Smooth muscle cell (in vitro differentiated cells): ENCODE measurements at regions not wholly inside any gene's neighbourhood (a gene's known extent, or its start where the extent isn't known, plus 50 kb on each side); places are given as distances from the start of the nearest gene placed in this dataset.

ENCODE experiments used
- DNase-seq: peaks from one replicate; lab custom pipeline; 2025; ENCODE audit not compliant: unreplicated experiment; lab: John Stamatoyannopoulos, UW
- H2AFZ ChIP-seq: fragments of 200-600 bp; sonication (generic); 2 replicates; pipeline ENCODE4 v1.6.0; 2016; ENCODE audit warnings: antibody characterized with exemption, low read depth, mild to moderate bottlenecking
- H3F3A ChIP-seq: fragments of 200-600 bp; sonication (generic); 2 replicates; pipeline ENCODE4 v1.6.0; 2017; ENCODE audit warnings: antibody characterized with exemption, low read depth
- H3K27ac ChIP-seq: fragments of 200-600 bp; sonication (generic); 2 replicates; pipeline ENCODE4 v1.5.1; 2016; ENCODE audit warnings: low read depth, mild to moderate bottlenecking
- H3K27me3 ChIP-seq: fragments of 200-600 bp; sonication (generic); 2 replicates; pipeline ENCODE4 v1.6.1; 2016; ENCODE audit warnings: low read depth, mild to moderate bottlenecking
- H3K36me3 ChIP-seq: fragments of 200-600 bp; sonication (generic); 2 replicates; pipeline ENCODE4 v1.5.1; 2016; ENCODE audit warnings: low read depth
- H3K4me1 ChIP-seq: fragments of 200-600 bp; sonication (generic); 2 replicates; pipeline ENCODE4 v1.5.1; 2016; ENCODE audit warnings: low read depth
- H3K4me2 ChIP-seq: fragments of 200-600 bp; sonication (generic); 2 replicates; pipeline ENCODE4 v1.6.0; 2016; ENCODE audit warnings: mild to moderate bottlenecking
- H3K4me3 ChIP-seq: fragments of 200-600 bp; sonication (generic); 2 replicates; pipeline ENCODE4 v1.5.1; 2016; ENCODE audit warnings: mild to moderate bottlenecking
- H3K79me2 ChIP-seq: fragments of 200-600 bp; sonication (generic); 2 replicates; pipeline ENCODE4 v1.6.0; 2016; ENCODE audit warnings: low read depth, mild to moderate bottlenecking
- H3K9ac ChIP-seq: fragments of 200-600 bp; sonication (generic); 2 replicates; pipeline ENCODE4 v1.6.0; 2016; ENCODE audit warnings: low read depth
- H3K9me3 ChIP-seq: fragments of 200-600 bp; sonication (generic); replicated peaks from 2 replicates; pipeline ENCODE4 v1.5.1; 2016; ENCODE audit warnings: low read depth
- H4K20me1 ChIP-seq: fragments of 200-600 bp; sonication (generic); 2 replicates; pipeline ENCODE4 v1.6.0; 2016; ENCODE audit warnings: low read depth
- CTCF ChIP-seq: fragments of 200-600 bp; sonication (generic); IDR thresholded peaks from 2 replicates; pipeline ENCODE4 v1.5.1; 2017; ENCODE audit warnings: borderline replicate concordance, mild to moderate bottlenecking, antibody characterized with exemption; ENCODE audit not compliant: insufficient read depth, poor library complexity, severe bottlenecking
- WGBS: methylation state at CpG from one replicate; pipeline ENCODE4 v1.1.7; 2016; ENCODE audit warnings: low lambda C conversion rate; 5-methylcytosine and 5-hydroxymethylcytosine counted together

DNA sequence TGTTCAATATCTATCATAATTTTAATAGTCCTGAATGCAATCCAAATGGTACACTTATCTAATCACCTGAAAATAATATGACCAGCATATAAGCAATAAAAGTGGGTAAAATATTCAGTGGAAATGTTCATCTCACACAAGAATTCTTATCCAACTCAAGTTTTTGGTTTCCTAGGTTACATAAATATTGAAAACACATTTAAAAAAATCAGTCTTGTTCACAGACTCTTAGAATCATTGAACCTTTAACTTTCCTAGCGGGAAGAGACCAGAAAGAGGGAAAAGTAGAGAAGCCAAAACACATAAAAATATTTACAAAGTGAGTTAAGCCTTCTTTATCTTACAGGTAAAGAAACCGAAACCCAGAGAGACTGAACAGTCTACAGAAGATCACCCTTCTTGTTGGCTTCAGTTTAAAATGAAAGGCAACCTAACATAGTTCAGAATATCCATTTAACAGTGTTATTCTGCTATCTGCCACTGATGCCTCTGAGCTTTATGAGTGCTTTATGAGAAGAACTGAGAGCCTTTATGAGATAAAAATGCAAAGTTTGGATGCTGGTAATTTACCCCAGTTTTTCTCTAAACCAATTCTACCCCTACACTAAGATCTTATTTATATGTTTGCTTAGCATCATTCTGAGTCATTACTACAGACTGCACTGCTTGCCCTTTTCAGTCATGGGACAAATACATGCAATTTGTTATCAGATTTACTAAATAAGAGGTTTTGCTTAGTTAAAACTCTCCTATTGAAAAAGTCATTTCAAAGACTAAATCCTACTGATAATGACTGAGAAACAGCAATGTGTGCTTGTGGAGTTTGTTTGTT, 453.3 kb upstream of the INTU start:
- H3K27ac ChIP-seq = peak overlapping the region; percentile 4
- H3K4me1 ChIP-seq = no peaks in the 10 kb centered on the region
- H2AFZ ChIP-seq = peak overlapping the region; percentile 49
- no peak for TF ChIP-seq CTCF
- H3K27me3 ChIP-seq = no peaks in the 10 kb centered on the region
- WGBS = 81% methylated on average over 2 of the region's 2 CpGs
- H3K9me3 ChIP-seq = no peaks in the 10 kb centered on the region
- no peaks in the 10 kb centered on the region for H3K36me3 ChIP-seq
- no peak overlapping the region for H3K9ac ChIP-seq
- H3F3A ChIP-seq = no peaks in the 10 kb centered on the region
- no peaks in the 10 kb centered on the region for H3K79me2 ChIP-seq
- H4K20me1 ChIP-seq = no peaks in the 10 kb centered on the region
- DNase-seq = no peak
- H3K4me3 ChIP-seq = no peak overlapping the region
- H3K4me2 ChIP-seq = no peak overlapping the region

GRCh38 chr4:127181001-127181400, 451.8 kb upstream of the INTU start:
- no peak for TF ChIP-seq CTCF
- no peaks in the 10 kb centered on the region for H4K20me1 ChIP-seq
- H3F3A ChIP-seq = no peaks in the 10 kb centered on the region
- H3K36me3 ChIP-seq = no peaks in the 10 kb centered on the region
- no peak overlapping the region for H2AFZ ChIP-seq
- H3K4me3 ChIP-seq = no peak overlapping the region
- H3K27me3 ChIP-seq = no peaks in the 10 kb centered on the region
- no peak overlapping the region for H3K27ac ChIP-seq
- no peaks in the 10 kb centered on the region for H3K79me2 ChIP-seq
- H3K9me3 ChIP-seq = no peaks in the 10 kb centered on the region
- no peak overlapping the region for H3K9ac ChIP-seq
- no peak for DNase-seq
- H3K4me1 ChIP-seq = no peaks in the 10 kb centered on the region
- H3K4me2 ChIP-seq = no peak overlapping the region

DNA sequence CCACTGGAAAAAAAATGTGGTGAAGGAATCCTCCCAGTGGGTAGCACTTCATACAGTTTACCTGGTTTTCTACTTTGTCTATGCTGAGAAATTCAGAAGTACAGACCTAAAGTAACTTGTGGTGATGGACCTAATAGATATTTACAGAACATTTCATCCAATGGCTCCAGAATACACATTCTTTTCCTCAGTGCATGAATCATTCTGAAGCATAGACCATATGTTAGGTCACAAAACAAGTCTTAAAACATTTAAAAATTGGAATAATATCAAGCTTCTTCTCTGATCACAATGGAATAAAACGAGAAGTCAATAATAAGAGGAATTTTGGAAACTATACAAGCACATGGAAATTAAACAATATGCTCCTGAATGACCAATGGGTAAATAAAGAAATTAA, 450.1 kb upstream of the INTU start:
- H3K9ac ChIP-seq = no peak overlapping the region
- no peaks in the 10 kb centered on the region for H3K36me3 ChIP-seq
- no peaks in the 10 kb centered on the region for H3K27me3 ChIP-seq
- no peaks in the 10 kb centered on the region for H4K20me1 ChIP-seq
- no peak overlapping the region for H3K4me2 ChIP-seq
- H3K4me1 ChIP-seq = no peaks in the 10 kb centered on the region
- no peak overlapping the region for H2AFZ ChIP-seq
- peaks cover 4% of the 10 kb centered on the region for H3K9me3 ChIP-seq
- TF ChIP-seq CTCF = no peak
- no peaks in the 10 kb centered on the region for H3K79me2 ChIP-seq
- H3F3A ChIP-seq = no peaks in the 10 kb centered on the region
- no peak for DNase-seq
- H3K4me3 ChIP-seq = no peak overlapping the region
- no peak overlapping the region for H3K27ac ChIP-seq
- WGBS = 78% methylated on average over 1 of the region's 1 CpG

DNA sequence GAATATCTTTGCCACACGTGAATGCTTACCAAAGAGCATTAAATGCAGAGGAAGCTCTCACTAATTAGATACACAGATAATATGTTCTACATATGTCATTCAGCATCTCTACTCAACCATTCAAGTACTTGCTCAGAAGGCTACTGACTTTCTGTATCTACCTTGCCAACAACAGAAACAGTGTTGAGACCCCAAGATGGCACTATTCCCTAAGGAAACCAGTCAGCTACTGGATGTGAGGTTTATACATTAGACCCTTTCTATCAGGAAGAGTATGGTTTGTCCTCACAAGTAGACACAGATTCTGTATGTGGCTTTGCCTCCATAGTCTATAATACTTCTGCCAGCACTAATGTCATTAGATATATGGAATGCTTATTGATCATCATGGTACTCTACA, 443.9 kb upstream of the INTU start:
- Histone ChIP-seq H3K27ac (no peak overlapping the region), H3F3A (no peaks in the 10 kb centered on the region), H3K4me3 (no peak overlapping the region), H3K79me2 (no peaks in the 10 kb centered on the region), H3K27me3 (no peaks in the 10 kb centered on the region), H3K36me3 (no peaks in the 10 kb centered on the region), H3K4me1 (no peaks in the 10 kb centered on the region), H2AFZ (no peak overlapping the region), H3K9me3 (peaks cover 4% of the 10 kb centered on the region), H3K9ac (no peak overlapping the region), H3K4me2 (no peak overlapping the region), H4K20me1 (no peaks in the 10 kb centered on the region)
- DNase-seq = no peak
- WGBS = 73% methylated on average over 1 of the region's 1 CpG
- TF ChIP-seq CTCF = peak; percentile 36
